ENCODE measurements at regions not wholly inside any gene's neighbourhood (a gene's known extent, or its start where the extent isn't known, plus 50 kb on each side); places are given as distances from the start of the nearest gene placed in this dataset.
A peak's percentile ranks its signal among the peaks of the same experiment; 100 is the strongest.

- no peak for TF ChIP-seq THRA (CRISPR knock-in tag; IDR thresholded peaks at IDR 0.05; ENCODE audit: borderline replicate concordance)
- no peak for TF ChIP-seq POGZ (CRISPR knock-in tag; IDR thresholded peaks at IDR 0.05)
- TF ChIP-seq AGO1 (IDR thresholded peaks at IDR 0.05; ENCODE audit: low read depth, low read length, poor library complexity, severe bottlenecking) = no peak
- no peak for TF ChIP-seq MTF2 (CRISPR knock-in tag; IDR thresholded peaks at IDR 0.05; ENCODE audit: borderline replicate concordance)
- no peak for TF ChIP-seq ZBTB39 (CRISPR knock-in tag; IDR thresholded peaks at IDR 0.05)
- no peak for TF ChIP-seq NFIC (IDR thresholded peaks at IDR 0.05; ENCODE audit: low read length)
- no peak for TF ChIP-seq BORCS8-MEF2B (CRISPR knock-in tag; IDR thresholded peaks at IDR 0.05)
- no peak for TF ChIP-seq ZNF709 (CRISPR knock-in tag; IDR thresholded peaks at IDR 0.05)
- TF ChIP-seq TFE3 (CRISPR knock-in tag; IDR thresholded peaks at IDR 0.05) = peak; percentile 77
- TF ChIP-seq HNRNPH1 (optimal IDR thresholded peaks at IDR 0.05; ENCODE audit: low read depth, low read length) = no peak
- TF ChIP-seq FOXO1 (CRISPR knock-in tag; IDR thresholded peaks at IDR 0.05) = no peak
- TF ChIP-seq HNF4A (CRISPR knock-in tag; IDR thresholded peaks at IDR 0.05) = 0 out of 2 replicates have a peak, but pooled peaks have one; percentile 27
- peak; percentile 42; the same call in 1 of the 2 replicates for TF ChIP-seq ZNF331 (CRISPR knock-in tag; IDR thresholded peaks at IDR 0.05)
- no peak for TF ChIP-seq SP1 (IDR thresholded peaks at IDR 0.05)
- no peak for TF ChIP-seq SP1 (CRISPR knock-in tag; IDR thresholded peaks at IDR 0.05)
- TF ChIP-seq ZNF275 (CRISPR knock-in tag; IDR thresholded peaks at IDR 0.05; ENCODE audit: borderline replicate concordance) = no peak
- no peak for TF ChIP-seq SP2 (CRISPR knock-in tag; IDR thresholded peaks at IDR 0.05)
- TF ChIP-seq GMEB2 (CRISPR knock-in tag; IDR thresholded peaks at IDR 0.05; ENCODE audit: low read depth) = no peak
- TF ChIP-seq PLSCR1 (CRISPR knock-in tag; IDR thresholded peaks at IDR 0.05; ENCODE audit: borderline replicate concordance) = no peak
These were observed 49.9 kb upstream of the SLC35F5 start (continued) for GRCh38 chr2:113806217-113806913.
